Left lung (tissue), 4 donors: ENCODE measurements at regions not wholly inside any gene's neighbourhood (a gene's known extent, or its start where the extent isn't known, plus 50 kb on each side); places are given as distances from the start of the nearest gene placed in this dataset.
A peak's percentile ranks its signal among the peaks of the same experiment; 100 is the strongest.

Source experiments
- ATAC-seq: fragments of 200-7000 bp; cut with Tn5 transposase; one replicate; pipeline ENCODE4 v1.9.1; 2020; ENCODE audit warnings: moderate library complexity
- DNase-seq, 4 donors: peaks; one replicate each; pipeline ENCODE4 v3.0.0-alpha.2; 2013 to 2020
- H3K27ac ChIP-seq, 2 donors: fragments of 200-600 bp; sonication (generic) in 1 of 2; one replicate each; pipeline versions ENCODE4 v1.5.0 to v1.8.0; 2020 to 2021
- H3K27me3 ChIP-seq, 2 donors: fragments of 200-600 bp; sonication (generic) in 1 of 2; one replicate each; pipeline versions ENCODE4 v1.5.0 to v1.8.0; 2020 to 2021
- H3K36me3 ChIP-seq, 2 donors: fragments of 200-600 bp; sonication (generic) in 1 of 2; one replicate each; pipeline versions ENCODE4 v1.5.0 to v1.8.0; 2020 to 2021
- H3K4me1 ChIP-seq, 2 donors: fragments of 200-600 bp; one replicate each; pipeline ENCODE4 v1.8.0; 2021
- H3K4me3 ChIP-seq, 2 donors: fragments of 200-600 bp; sonication (generic) in 1 of 2; one replicate each; pipeline versions ENCODE4 v1.5.0 to v1.8.0; 2020 to 2021; ENCODE audit warnings: mild to moderate bottlenecking in 1 of 2
- H3K9me3 ChIP-seq, 2 donors: fragments of 200-600 bp; sonication (generic) in 1 of 2; one replicate each; pipeline versions ENCODE4 v1.5.0 to v1.8.0; 2020 to 2021
- intact Hi-C, 2 donors: fragments of 100-400 bp; cut with DNase I; formaldehyde crosslinking; loops; one replicate each; pipeline versions ENCODE4 v1.11.2 to v1.14.2; 2022
- TF ChIP-seq, protein P1 (sequence below), 2 donors: fragments of 200-600 bp; sonication (generic) in 1 of 2; IDR thresholded peaks; one replicate each; pipeline versions ENCODE4 v1.5.0 to v1.8.0; 2021; ENCODE audit warnings: antibody characterized with exemption in 2 of 2
- donor health status: DM: no; HTN: yes; CAD: no.
- donor health status: DM: no; HTN: no; CAD: no.

DNA sequence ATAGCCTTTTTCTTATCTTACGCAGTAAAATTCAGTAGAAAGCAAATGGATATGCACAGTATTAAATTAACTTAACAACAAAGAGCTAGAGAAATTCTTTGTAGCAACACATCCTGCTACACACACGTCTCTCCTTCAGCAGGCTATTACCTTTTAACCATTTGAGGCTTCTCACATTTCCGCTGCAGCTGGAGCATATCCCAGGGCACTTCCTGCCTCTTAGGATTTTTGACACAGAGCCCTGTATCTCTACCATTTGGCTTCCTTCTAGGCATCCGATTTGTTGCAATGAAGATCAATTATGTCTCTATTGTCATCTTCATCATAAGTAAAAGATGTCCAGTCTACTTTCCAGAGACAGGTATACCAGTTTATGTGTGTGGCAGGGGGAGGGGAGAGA, 292.4 kb upstream of the CBLB start:
- DNase-seq (no peak), ATAC-seq (no peak)
- TF ChIP-seq, protein P1, sequence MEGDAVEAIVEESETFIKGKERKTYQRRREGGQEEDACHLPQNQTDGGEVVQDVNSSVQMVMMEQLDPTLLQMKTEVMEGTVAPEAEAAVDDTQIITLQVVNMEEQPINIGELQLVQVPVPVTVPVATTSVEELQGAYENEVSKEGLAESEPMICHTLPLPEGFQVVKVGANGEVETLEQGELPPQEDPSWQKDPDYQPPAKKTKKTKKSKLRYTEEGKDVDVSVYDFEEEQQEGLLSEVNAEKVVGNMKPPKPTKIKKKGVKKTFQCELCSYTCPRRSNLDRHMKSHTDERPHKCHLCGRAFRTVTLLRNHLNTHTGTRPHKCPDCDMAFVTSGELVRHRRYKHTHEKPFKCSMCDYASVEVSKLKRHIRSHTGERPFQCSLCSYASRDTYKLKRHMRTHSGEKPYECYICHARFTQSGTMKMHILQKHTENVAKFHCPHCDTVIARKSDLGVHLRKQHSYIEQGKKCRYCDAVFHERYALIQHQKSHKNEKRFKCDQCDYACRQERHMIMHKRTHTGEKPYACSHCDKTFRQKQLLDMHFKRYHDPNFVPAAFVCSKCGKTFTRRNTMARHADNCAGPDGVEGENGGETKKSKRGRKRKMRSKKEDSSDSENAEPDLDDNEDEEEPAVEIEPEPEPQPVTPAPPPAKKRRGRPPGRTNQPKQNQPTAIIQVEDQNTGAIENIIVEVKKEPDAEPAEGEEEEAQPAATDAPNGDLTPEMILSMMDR (IDR thresholded peaks at IDR 0.05) = no peak
- Histone ChIP-seq H3K36me3 (no peaks in the 10 kb centered on the region), H3K4me3 (no peak overlapping the region), H3K9me3 (peaks cover 0 to 11% of the 10 kb centered on the region in 2 donors), H3K4me1 (no peaks in the 10 kb centered on the region), H3K27ac (no peak overlapping the region), H3K27me3 (no peaks in the 10 kb centered on the region)
- intact Hi-C loops = no loop called here

DNA sequence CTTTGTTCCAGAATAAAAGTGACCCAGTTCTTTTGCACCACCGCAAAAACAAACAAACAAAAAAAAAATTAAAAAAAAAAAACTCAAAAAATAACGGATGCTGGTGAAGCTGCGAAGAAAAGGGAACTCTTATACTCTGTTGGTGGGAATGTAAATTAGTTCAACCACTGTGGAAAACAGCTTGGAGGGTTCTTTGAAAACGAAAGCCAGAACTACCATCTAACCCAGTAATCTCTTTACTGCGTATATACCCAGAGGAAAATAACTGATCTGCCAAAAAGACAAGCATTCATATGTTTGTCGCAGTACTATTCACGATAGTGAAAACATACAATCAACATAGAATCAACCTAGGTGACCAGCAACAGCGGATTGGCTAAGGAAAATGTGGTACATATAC, 298.9 kb upstream of the CBLB start:
- H3K9me3 ChIP-seq = peaks cover 0 to 7% of the 10 kb centered on the region in 2 donors
- H3K36me3 ChIP-seq = no peaks in the 10 kb centered on the region
- H3K27me3 ChIP-seq = no peaks in the 10 kb centered on the region
- no peak overlapping the region for H3K27ac ChIP-seq
- H3K4me1 ChIP-seq = peaks cover 0 to 4% of the 10 kb centered on the region in 2 donors
- DNase-seq (no peak), ATAC-seq (no peak)
- intact Hi-C loops = no loop called here
- TF ChIP-seq, protein P1 (IDR thresholded peaks at IDR 0.05) = no peak
- H3K4me3 ChIP-seq = no peak overlapping the region

DNA sequence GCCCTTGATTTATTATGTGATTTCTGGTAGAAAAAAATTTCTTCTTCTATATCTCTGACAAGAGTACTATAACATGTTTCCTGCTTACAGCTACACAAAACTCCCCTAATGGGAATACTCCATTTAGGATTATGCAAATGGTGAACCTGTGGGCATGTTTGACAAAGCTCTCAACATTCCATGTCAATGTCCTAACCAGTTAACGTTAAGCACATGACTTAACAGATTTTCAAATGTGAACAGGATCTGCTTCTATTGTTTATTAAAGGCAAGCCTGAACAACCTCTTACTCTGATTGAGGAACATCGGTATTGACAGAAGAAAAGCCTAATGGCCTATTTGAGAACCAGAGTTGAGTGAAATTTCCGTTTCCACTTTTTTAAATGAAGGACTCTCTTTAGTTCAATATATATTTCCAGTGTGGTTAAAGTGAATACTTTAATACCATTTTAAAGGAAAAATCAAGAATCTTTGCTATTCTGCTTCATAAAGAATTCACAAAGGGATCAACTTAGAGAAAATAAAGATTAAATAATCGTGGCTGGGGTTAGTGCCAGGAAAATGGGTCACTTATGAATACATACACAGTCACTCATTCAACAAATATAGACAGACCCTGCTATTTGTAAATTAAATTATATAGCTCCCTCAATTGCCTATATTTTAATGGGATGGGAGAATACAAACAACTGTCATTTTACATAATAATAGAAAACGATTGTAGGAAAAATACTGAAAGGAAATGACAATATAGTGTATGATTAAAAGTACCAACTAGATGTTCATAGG, 300.3 kb upstream of the CBLB start:
- Histone ChIP-seq H3K4me1 (peaks cover 0 to 7% of the 10 kb centered on the region in 2 donors), H3K4me3 (no peak overlapping the region), H3K27me3 (no peaks in the 10 kb centered on the region), H3K27ac (no peak overlapping the region), H3K36me3 (no peaks in the 10 kb centered on the region), H3K9me3 (no peaks in the 10 kb centered on the region)
- TF ChIP-seq, protein P1 (IDR thresholded peaks at IDR 0.05) = no peak
- intact Hi-C loops = no loop called here
- ATAC-seq (peak; percentile 91), DNase-seq (no peak)

DNA sequence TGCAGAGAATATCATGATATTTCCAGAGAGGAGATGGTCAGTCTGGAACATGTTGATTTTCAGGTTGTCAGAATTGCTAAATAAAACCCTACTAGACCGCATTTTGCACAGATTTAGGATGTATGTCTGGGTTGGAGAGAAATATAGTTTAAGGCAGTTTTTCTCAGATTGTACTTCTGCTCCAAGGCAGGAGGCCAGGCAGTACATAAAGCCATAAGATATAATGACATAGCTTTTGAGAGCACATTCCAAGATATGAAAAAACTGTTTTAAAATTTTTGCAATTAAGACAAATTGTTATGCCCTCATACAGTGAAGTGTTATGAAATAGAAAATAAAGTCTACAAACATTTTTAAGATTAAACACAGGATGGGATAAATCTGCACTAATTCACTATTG, 301.8 kb upstream of the CBLB start:
- intact Hi-C loops = no loop called here
- TF ChIP-seq, protein P1 (IDR thresholded peaks at IDR 0.05) = no peak
- DNase-seq = peak in 1 of 4 donors; percentile 31
- H3K36me3 ChIP-seq = no peaks in the 10 kb centered on the region
- H3K27me3 ChIP-seq = no peaks in the 10 kb centered on the region
- peaks cover 0 to 7% of the 10 kb centered on the region in 2 donors for H3K4me1 ChIP-seq
- no peak for ATAC-seq
- H3K4me3 ChIP-seq = no peak overlapping the region
- no peaks in the 10 kb centered on the region for H3K9me3 ChIP-seq
- no peak overlapping the region for H3K27ac ChIP-seq

DNA sequence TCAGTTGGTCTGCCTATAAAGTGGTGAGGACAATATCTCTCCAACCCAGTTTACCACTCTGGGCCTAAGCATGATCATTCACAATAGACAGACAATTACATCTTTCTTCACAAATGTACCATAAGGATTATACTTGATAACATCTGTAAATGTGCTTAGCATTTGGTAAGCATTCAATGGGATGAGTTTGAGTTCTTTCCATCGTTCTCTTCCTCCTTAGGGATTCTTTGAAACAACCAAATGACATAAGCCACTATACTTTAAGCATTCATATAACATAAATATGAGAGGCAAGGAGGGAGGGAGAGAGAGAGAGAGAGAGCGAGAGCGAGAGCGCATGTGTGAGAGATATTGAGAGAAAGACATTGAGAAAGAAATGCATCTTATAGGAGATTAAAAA, 303.3 kb upstream of the CBLB start:
- Histone ChIP-seq H3K4me3 (no peak overlapping the region), H3K9me3 (no peaks in the 10 kb centered on the region), H3K36me3 (no peaks in the 10 kb centered on the region), H3K4me1 (peaks cover 0 to 13% of the 10 kb centered on the region in 2 donors), H3K27me3 (no peaks in the 10 kb centered on the region), H3K27ac (no peak overlapping the region)
- DNase-seq (no peak), ATAC-seq (no peak)
- intact Hi-C loops = no loop called here
- TF ChIP-seq, protein P1 (IDR thresholded peaks at IDR 0.05) = no peak
